Activated CD4-positive, alpha-beta memory T cell treated with anti-CD3 and anti-CD28 coated beads, Interleukin-2, amount 10 ng/mL, durations not matched to agents 7 days and 5 days (primary cell): ENCODE measurements at regions not wholly inside any gene's neighbourhood (a gene's known extent, or its start where the extent isn't known, plus 50 kb on each side); places are given as distances from the start of the nearest gene placed in this dataset.

Experiments used
- CTCF ChIA-PET: fragments of 350-600 bp; sonication (Branson Sonifier 250); formaldehyde crosslinking; loops from one replicate; lab custom pipeline; 2021; ENCODE audit warnings: antibody characterized with exemption, inconsistent platforms; lab: Charles Lee
- POLR2A ChIA-PET: fragments of 350-600 bp; sonication (Branson Sonifier 250); formaldehyde crosslinking; loops from one replicate; lab custom pipeline; 2021; ENCODE audit warnings: antibody characterized with exemption; lab: Charles Lee
- DNase-seq: peaks from one replicate; pipeline ENCODE4 v3.0.0-alpha.2; 2020
- H3K27ac Mint-ChIP-seq: one replicate; pipeline ENCODE4 v1.8.0; 2021; ENCODE audit warnings: mild to moderate bottlenecking, mixed read lengths
- H3K27me3 Mint-ChIP-seq: one replicate; pipeline ENCODE4 v1.8.0; 2021; ENCODE audit warnings: mixed read lengths
- H3K36me3 Mint-ChIP-seq: one replicate; pipeline ENCODE4 v1.8.0; 2021; ENCODE audit warnings: low read depth, mixed read lengths
- H3K4me1 Mint-ChIP-seq: one replicate; pipeline ENCODE4 v1.8.0; 2021; ENCODE audit warnings: mixed read lengths
- H3K4me3 Mint-ChIP-seq: one replicate; pipeline ENCODE4 v1.8.0; 2021; ENCODE audit warnings: mild to moderate bottlenecking, mixed read lengths
- H3K9me3 Mint-ChIP-seq: one replicate; pipeline ENCODE4 v1.8.0; 2021; ENCODE audit warnings: mixed read lengths

DNA sequence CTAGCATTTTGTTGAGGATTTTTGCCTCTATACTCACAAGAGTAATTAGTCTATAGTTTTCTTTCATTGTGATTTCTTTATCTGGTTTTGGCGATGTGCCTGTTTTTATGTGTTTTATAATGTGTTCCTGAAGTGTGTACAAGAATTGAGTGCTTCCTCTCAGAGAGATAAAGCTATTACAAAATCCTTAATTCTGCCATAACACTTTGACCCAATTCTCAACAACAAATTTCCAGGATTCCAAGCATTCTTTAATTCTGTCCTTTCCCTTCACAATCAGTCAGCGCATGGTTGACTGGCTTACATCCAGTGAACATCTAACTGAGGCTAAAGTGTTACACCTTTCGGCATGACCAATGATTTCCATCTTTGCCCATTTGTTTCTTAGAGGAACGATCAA lies 282.9 kb upstream of the MVB12B start:
- ChIA-PET CTCF (no interaction called here), POLR2A (no interaction called here)
- no peak overlapping the region for H3K27ac Mint-ChIP-seq
- peaks cover 3% of the 10 kb centered on the region for H3K9me3 Mint-ChIP-seq
- H3K27me3 Mint-ChIP-seq: peaks cover 14% of the 10 kb centered on the region
- DNase-seq: no peak
- no peaks in the 10 kb centered on the region for H3K36me3 Mint-ChIP-seq
- H3K4me1 Mint-ChIP-seq: no peaks in the 10 kb centered on the region
- no peak overlapping the region for H3K4me3 Mint-ChIP-seq

DNA sequence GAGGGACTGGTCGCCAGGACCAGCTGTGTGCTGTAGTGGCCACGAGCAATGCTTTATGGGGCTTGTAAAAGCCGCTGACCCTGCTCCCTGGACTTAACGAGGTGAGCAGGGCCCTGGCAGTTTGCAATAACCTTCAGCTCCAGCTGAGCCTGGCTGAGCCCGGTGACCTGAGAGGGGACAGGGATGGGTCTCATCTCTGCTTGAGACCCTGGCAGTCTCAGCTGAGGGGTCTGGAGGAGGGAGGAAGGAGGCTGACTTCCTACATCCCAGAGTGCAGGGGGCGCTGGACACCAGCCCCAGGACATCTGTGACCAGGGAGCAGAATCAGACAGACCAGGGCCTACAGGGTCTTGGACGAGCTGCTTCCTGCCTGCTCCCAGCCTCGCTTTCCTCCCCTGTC lies 277.5 kb upstream of the MVB12B start:
- DNase-seq: no peak
- CTCF ChIA-PET: interaction anchor here (1.5 kb wide), 1 partner anchor 642 kb away, joined by 4 read pairs; no protein-coding TSS in a partner anchor

DNA sequence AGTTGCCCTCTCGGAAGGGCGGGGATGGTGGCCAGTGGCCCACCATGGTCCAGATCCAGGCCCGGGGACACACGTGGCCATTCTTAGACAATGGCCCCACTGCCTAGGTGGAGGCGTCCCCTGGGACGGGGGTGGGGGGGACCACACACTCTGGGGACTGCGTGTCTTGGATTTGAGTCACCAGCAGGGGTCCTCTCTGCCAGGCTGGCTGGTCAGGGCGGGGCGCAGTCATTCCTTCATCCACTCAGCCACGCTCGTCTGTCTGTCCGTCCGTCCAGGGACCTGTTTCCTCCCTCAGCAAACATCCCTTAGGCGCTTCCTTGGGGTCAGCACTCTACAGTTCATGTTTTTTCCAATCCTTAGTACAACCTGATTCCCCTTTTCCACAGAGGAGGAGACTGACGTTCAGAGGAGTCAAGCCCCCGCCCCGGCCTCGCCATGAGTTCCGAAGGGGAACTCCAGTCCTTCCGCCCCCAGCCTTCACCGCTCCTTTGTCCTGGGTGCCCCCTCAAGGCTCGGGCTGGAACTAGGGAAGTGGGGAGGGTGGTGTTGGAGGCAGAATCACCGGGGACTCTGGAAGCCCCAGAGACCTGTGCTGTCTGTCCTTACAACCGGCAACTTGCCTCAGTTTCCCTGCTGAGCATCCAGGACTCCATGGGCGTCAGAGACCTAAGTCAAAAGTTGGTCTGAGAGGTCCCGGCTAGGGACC lies 276.6 kb upstream of the MVB12B start:
- no peaks in the 10 kb centered on the region for H3K4me1 Mint-ChIP-seq
- H3K9me3 Mint-ChIP-seq: no peaks in the 10 kb centered on the region
- H3K27me3 Mint-ChIP-seq: peaks cover 5% of the 10 kb centered on the region
- ChIA-PET CTCF (interaction anchor here (1.5 kb wide), 1 partner anchor 643 kb away, joined by 4 read pairs; no protein-coding TSS in a partner anchor), POLR2A (no interaction called here)
- no peaks in the 10 kb centered on the region for H3K36me3 Mint-ChIP-seq
- no peak for DNase-seq
- H3K27ac Mint-ChIP-seq: no peak overlapping the region
- H3K4me3 Mint-ChIP-seq: no peak overlapping the region

More for the DNA sequence above, 277.5 kb upstream of the MVB12B start:
- Mint-ChIP-seq H3K36me3 (no peaks in the 10 kb centered on the region), H3K27me3 (peaks cover 7% of the 10 kb centered on the region), H3K4me3 (no peak overlapping the region), H3K27ac (no peak overlapping the region), H3K9me3 (peaks cover 3% of the 10 kb centered on the region), H3K4me1 (no peaks in the 10 kb centered on the region)
- POLR2A ChIA-PET: no interaction called here

DNA sequence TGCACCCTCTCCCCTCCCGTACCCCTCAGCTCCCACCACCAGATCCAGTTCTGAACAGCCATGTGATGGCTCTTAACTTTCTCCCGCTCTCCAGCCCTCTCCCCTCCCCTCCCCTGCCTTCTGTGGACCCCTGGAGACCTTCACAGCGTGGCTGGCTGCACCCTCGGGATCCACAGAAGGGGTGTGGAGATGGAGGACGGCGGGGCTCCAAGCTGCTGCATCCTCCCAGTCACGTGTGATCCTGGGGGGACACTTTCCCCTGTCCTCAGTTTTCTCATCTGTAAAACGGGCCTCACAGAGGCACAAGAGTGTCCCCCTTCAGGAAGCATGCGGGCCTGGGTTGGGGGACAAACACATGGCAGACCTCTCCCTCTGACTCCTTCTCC lies 276.0 kb upstream of the MVB12B start:
- H3K27me3 Mint-ChIP-seq: peaks cover 5% of the 10 kb centered on the region
- no peak overlapping the region for H3K27ac Mint-ChIP-seq
- CTCF ChIA-PET: no interaction called here
- no peaks in the 10 kb centered on the region for H3K4me1 Mint-ChIP-seq
- H3K36me3 Mint-ChIP-seq: no peaks in the 10 kb centered on the region
- no peak for DNase-seq
- H3K4me3 Mint-ChIP-seq: no peak overlapping the region
- H3K9me3 Mint-ChIP-seq: no peaks in the 10 kb centered on the region
- POLR2A ChIA-PET: interaction anchor here (0.5 kb wide), 1 partner anchor 258 kb away, joined by 3 read pairs; no protein-coding TSS in a partner anchor

DNA sequence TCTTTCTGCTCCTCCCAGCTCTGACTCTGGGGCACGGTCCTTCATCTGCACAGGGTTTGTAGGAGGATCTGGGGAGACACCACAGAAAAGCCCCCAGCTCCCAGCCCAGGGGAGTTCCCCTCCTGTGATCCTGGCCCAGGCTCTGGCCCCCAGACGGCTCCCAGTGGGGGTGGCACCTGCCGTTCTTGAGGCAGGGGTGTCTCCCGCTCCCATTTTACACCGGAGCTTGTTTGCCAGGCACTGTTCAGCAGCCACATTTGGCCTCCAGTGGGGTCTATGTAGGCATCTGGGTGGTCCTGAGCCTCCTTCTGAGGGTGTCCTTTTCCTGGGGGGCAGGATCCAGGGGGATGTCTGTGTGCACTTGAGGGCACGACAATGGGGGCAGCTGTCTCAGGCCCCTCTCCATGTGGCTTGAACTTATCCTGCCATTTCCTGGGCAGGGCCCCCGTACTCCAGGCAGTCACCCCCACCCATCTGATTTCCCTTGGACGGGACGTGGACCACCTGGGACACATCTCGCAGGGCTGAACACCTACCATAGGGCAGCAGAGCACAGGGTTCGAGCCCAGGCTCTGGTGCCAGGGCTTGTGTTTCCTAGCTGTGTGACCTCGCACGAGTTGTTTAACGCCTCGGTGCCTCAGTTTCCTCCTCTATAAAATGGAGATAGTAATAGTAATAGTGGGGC lies 275.0 kb upstream of the MVB12B start:
- H3K9me3 Mint-ChIP-seq: no peaks in the 10 kb centered on the region
- H3K27ac Mint-ChIP-seq: no peak overlapping the region
- H3K27me3 Mint-ChIP-seq: peaks cover 5% of the 10 kb centered on the region
- no peak overlapping the region for H3K4me3 Mint-ChIP-seq
- ChIA-PET CTCF (no interaction called here), POLR2A (interaction anchor here (0.5 kb wide), 1 partner anchor 259 kb away, joined by 3 read pairs; no protein-coding TSS in a partner anchor)
- no peaks in the 10 kb centered on the region for H3K36me3 Mint-ChIP-seq
- DNase-seq: no peak
- H3K4me1 Mint-ChIP-seq: no peaks in the 10 kb centered on the region

DNA sequence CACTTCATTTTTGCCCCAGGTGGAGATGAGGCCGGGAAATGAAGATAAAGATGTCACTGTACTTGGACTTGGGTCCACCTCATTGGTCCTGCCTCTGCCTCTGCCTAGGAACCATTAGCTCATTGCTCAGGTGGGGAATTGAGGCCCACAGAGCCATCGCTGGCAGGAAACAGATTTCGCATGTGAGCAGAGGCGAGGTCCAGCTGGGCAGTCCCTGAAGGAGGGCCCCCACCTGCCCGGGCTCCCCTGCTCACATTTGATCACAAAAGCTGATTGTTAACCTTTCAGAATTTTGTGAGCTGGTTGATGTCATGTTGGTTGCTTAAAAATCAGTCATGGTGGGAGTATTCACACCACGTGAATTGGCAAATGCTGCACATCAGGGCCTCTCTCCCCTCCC lies 273.8 kb upstream of the MVB12B start:
- no peak overlapping the region for H3K27ac Mint-ChIP-seq

DNA sequence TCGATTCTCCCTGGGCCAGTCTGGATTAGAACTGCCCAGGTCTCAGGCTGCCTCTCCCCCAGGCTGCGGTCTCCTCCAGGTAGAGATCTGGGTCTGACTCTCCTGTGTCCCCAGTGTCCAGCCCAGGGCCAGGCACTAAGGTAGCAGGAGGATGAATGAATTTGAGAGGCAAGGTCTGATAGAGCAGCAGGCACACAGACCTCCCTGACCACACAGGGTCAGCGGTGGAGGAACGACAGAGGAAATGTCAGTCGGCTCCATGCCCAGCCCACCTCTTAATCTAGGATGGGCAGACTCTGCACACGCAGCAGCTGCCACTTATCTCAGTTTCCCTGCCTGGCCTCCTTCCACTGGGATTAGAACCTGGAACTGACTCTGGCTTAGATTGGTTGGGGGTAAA lies 272.7 kb upstream of the MVB12B start:
- Mint-ChIP-seq H3K9me3 (no peaks in the 10 kb centered on the region), H3K4me3 (no peak overlapping the region), H3K27ac (no peak overlapping the region), H3K27me3 (peaks cover 5% of the 10 kb centered on the region), H3K4me1 (no peaks in the 10 kb centered on the region), H3K36me3 (no peaks in the 10 kb centered on the region)
- ChIA-PET CTCF (no interaction called here), POLR2A (no interaction called here)
- no peak for DNase-seq

More for the DNA sequence above, 273.8 kb upstream of the MVB12B start:
- H3K4me1 Mint-ChIP-seq: no peaks in the 10 kb centered on the region
- ChIA-PET POLR2A (no interaction called here), CTCF (no interaction called here)
- no peak for DNase-seq
- H3K9me3 Mint-ChIP-seq: no peaks in the 10 kb centered on the region
- H3K4me3 Mint-ChIP-seq: no peak overlapping the region
- H3K27me3 Mint-ChIP-seq: peaks cover 5% of the 10 kb centered on the region
- no peaks in the 10 kb centered on the region for H3K36me3 Mint-ChIP-seq

DNA sequence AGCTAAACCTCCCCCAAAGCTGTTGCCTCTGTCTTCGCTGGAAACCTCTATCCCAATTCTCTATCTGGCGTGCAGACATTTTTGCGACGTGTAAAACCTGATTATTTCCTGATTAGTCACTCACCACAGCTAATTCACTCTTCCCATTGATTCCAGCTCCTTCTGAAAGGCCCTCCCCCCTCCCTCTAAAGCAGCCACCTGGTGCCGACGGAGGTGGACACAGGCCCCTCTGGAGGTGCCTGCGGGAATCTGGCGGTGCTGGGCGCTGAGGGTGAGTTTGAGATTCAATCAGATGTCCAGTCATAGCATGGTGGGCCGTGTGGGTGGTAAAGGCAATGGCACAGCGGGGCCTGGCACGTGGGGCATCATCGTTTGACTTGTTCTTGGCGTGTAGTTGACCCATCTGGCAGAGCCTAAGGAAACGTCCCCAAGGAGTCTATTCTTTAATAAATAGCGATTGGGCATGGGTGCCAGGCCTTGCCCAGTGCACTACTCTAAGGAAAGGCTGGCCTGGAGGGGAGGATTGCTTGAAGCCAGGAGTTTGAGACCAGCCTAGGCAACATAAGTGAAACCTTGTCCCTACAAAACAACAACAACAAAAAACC lies 271.1 kb upstream of the MVB12B start:
- H3K4me1 Mint-ChIP-seq: no peaks in the 10 kb centered on the region
- ChIA-PET CTCF (no interaction called here), POLR2A (interaction anchor here (0.6 kb wide), 1 partner anchor 230 kb away, joined by 3 read pairs; no protein-coding TSS in a partner anchor)
- H3K9me3 Mint-ChIP-seq: no peaks in the 10 kb centered on the region
- H3K36me3 Mint-ChIP-seq: no peaks in the 10 kb centered on the region
- peaks cover 5% of the 10 kb centered on the region for H3K27me3 Mint-ChIP-seq
- H3K4me3 Mint-ChIP-seq: no peak overlapping the region
- DNase-seq: no peak
- H3K27ac Mint-ChIP-seq: no peak overlapping the region

DNA sequence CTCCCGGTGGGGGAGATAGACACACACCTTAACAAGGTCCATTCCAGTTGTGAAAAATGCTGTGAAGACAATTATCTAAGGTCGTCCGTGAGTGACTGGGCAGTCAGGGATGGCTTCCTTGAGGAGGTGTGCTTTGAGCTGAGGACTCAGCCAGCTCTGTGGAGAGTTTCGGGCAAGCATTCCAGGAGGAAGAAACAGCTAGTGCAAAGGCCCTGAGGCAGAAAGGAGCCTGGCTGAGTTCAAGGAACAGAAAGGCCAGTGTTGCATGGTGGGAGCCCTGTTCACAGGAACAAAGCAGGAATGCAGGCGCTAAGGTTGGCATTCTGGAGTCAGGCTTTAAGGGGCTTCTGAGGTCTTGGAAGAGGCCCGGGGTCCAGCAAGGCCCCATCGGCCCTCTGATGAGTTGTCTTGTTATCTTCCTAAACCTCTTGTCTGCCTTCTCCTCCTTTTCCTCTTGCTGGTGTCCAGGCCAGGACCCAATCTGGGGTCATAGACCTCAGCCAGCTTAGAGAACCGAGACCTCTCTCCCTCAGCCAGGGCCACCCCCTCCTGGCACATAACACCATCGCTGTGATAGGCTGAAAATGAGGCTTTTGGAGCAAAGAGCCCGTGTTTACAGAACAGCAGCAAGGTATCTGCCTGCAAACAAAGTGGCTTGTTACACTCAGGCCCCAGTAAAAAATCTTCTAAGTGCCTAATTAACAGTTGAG lies 270.2 kb upstream of the MVB12B start:
- POLR2A ChIA-PET: no interaction called here
- no peak for DNase-seq
- Mint-ChIP-seq H3K4me3 (no peak overlapping the region), H3K27ac (no peak overlapping the region), H3K27me3 (peaks cover 5% of the 10 kb centered on the region), H3K4me1 (no peaks in the 10 kb centered on the region), H3K9me3 (no peaks in the 10 kb centered on the region), H3K36me3 (no peaks in the 10 kb centered on the region)
- CTCF ChIA-PET: no interaction called here

DNA sequence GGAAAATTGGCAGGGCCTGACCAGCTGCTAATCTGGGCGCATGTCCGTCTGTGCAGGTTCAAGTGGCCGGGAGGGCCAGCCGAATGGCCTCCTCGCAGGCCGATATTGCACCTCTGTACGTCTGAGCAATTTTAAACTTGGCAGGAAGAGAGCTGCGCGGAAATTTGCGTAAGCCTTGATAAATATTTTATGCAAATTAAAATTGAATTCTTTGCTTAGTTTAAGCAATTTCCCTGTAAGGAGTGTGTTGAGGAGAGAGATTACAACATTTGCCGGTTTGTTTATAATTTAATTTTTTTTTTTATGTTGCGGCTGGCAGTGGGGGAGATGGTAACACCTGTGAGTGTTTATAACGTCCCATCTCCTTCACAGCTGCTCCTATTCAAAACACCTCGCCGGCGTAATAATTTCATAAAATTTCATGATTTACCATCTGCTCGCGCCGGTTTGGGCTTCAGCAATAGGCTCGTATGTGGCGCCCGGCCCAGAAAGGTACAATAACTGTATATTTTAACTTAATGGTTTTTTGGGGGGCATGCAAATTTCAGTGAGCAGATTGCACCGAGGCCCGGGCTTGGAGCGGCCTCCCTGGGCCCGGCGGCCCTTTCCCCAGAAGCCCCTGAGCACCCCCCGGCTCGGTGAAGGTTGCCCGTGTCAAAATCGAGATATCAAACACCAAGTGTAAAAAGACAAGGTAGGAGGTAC lies 269.4 kb upstream of the MVB12B start:
- Mint-ChIP-seq H3K36me3 (no peaks in the 10 kb centered on the region), H3K4me3 (no peak overlapping the region), H3K27me3 (peaks cover 5% of the 10 kb centered on the region), H3K9me3 (no peaks in the 10 kb centered on the region), H3K27ac (no peak overlapping the region), H3K4me1 (no peaks in the 10 kb centered on the region)
- ChIA-PET POLR2A (no interaction called here), CTCF (no interaction called here)
- no peak for DNase-seq

DNA sequence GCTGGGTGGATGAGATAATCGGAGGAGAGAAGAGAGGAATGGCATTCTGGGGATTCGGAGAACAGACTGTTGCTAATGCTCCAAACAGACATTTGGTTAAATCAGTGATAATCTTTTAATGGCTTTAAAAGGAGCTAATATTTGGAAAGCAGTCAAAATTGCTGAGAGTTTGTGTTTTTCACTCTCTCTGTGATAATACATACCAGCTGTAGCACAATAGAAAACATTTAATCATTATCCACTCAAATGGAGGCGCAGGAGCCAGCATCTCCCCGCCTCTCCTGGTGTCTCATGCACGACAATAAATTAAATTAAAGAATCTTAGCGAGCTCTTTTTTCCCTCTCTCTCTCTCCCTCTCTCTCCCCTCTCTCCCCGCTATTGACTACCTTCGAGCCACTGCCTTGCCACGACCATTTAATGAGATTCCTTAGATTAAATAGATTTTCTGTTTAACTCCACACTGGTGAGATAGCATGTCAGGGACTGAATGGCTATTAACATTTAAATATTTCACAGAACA lies 268.6 kb upstream of the MVB12B start:
- Mint-ChIP-seq H3K27ac (no peak overlapping the region), H3K9me3 (no peaks in the 10 kb centered on the region), H3K27me3 (peaks cover 4% of the 10 kb centered on the region), H3K36me3 (no peaks in the 10 kb centered on the region), H3K4me1 (no peaks in the 10 kb centered on the region), H3K4me3 (no peak overlapping the region)
- CTCF ChIA-PET: no interaction called here
- POLR2A ChIA-PET: no interaction called here
- DNase-seq: no peak

DNA sequence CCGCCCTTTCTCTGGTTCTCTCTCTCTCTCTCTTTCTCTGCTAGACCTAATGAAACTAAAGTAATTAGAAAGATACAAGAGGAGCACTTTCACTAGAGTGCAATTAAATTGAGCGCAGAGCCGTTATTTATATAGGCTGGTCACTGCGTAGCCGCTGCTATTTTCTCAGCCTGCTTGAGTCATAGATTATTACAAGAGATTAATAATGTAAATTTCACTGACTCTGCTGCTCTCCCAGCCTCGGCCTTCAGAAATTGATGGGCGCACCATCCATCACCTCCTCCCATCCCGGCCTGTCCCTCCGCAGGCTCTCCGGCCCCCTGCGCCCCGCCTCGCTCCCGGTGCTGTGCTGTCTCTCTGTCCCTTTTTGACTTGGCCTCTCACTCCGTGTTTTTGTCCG lies 268.0 kb upstream of the MVB12B start:
- ChIA-PET POLR2A (no interaction called here), CTCF (no interaction called here)
- Mint-ChIP-seq H3K27me3 (peaks cover 2% of the 10 kb centered on the region), H3K27ac (no peak overlapping the region), H3K9me3 (no peaks in the 10 kb centered on the region), H3K4me1 (no peaks in the 10 kb centered on the region), H3K4me3 (no peak overlapping the region), H3K36me3 (no peaks in the 10 kb centered on the region)
- DNase-seq: no peak
